H9 (cell line): ENCODE measurements at regions not wholly inside any gene's neighbourhood (a gene's known extent, or its start where the extent isn't known, plus 50 kb on each side); places are given as distances from the start of the nearest gene placed in this dataset.

Experiments used
- DNase-seq: peaks from one replicate; pipeline ENCODE4 v3.0.0-alpha.2; 2017
- H2AFZ ChIP-seq: one replicate; pipeline ENCODE4 v1.6.1; 2013; ENCODE audit warnings: mild to moderate bottlenecking, low read length, control low read depth, moderate library complexity
- H2AK5ac ChIP-seq: 2 replicates; pipeline ENCODE4 v1.6.1; 2013; ENCODE audit warnings: low read length, control low read depth, mixed read lengths; ENCODE audit not compliant: insufficient read length
- H2BK120ac ChIP-seq: one replicate; pipeline ENCODE4 v1.6.1; 2013; ENCODE audit warnings: low read depth, mild to moderate bottlenecking, low read length, control low read depth, inconsistent platforms; ENCODE audit not compliant: poor library complexity, severe bottlenecking
- H2BK12ac ChIP-seq: 2 replicates; pipeline ENCODE4 v1.6.1; 2013; ENCODE audit warnings: low read length, control low read depth, mixed read lengths, low read depth; ENCODE audit not compliant: insufficient read length
- H2BK15ac ChIP-seq: 2 replicates; pipeline ENCODE4 v1.6.1; 2013; ENCODE audit warnings: low read depth, low read length, control low read depth
- H2BK20ac ChIP-seq: one replicate; pipeline ENCODE4 v1.6.1; 2013; ENCODE audit warnings: low read depth, mild to moderate bottlenecking, low read length, control low read depth, inconsistent platforms; ENCODE audit not compliant: poor library complexity, severe bottlenecking
- H2BK5ac ChIP-seq: 2 replicates; pipeline ENCODE4 v1.6.1; 2013; ENCODE audit warnings: low read length, control low read depth, mixed read lengths; ENCODE audit not compliant: insufficient read length
- H3K14ac ChIP-seq: 2 replicates; pipeline ENCODE4 v1.6.1; 2013; ENCODE audit warnings: low read length, control low read depth; ENCODE audit not compliant: insufficient read depth
- H3K18ac ChIP-seq: 2 replicates; pipeline ENCODE4 v1.6.1; 2013; ENCODE audit warnings: low read depth, mild to moderate bottlenecking, mixed read lengths, low read length, control low read depth; ENCODE audit not compliant: insufficient read length
- H3K23ac ChIP-seq: 2 replicates; pipeline ENCODE4 v1.6.1; 2013; ENCODE audit warnings: low read length, control low read depth, mixed read lengths, low read depth; ENCODE audit not compliant: insufficient read length
- H3K23me2 ChIP-seq: 2 replicates; pipeline ENCODE4 v1.6.1; 2013; ENCODE audit warnings: low read depth, mild to moderate bottlenecking, mixed read lengths, low read length, control low read depth; ENCODE audit not compliant: insufficient read length, poor library complexity, severe bottlenecking
- H3K27ac ChIP-seq: 2 replicates; pipeline ENCODE4 v1.5.1; 2013; ENCODE audit warnings: low read length, control low read depth, mixed read lengths, low read depth; ENCODE audit not compliant: insufficient read length
- H3K27me3 ChIP-seq: 2 replicates; pipeline ENCODE4 v1.6.1; 2013; ENCODE audit warnings: low read length, control low read depth, inconsistent platforms; ENCODE audit not compliant: insufficient read depth
- H3K4ac ChIP-seq: 2 replicates; pipeline ENCODE4 v1.6.1; 2013; ENCODE audit warnings: low read depth, mild to moderate bottlenecking, control low read depth, inconsistent platforms, low read length, moderate library complexity
- H3K4me1 ChIP-seq: 2 replicates; pipeline ENCODE4 v1.6.1; 2013; ENCODE audit warnings: low read length, control low read depth, inconsistent platforms; ENCODE audit not compliant: insufficient read depth
- H3K4me2 ChIP-seq: 2 replicates; pipeline ENCODE4 v1.6.1; 2013; ENCODE audit warnings: low read length, control low read depth, mixed read lengths; ENCODE audit not compliant: insufficient read length, insufficient read depth
- H3K56ac ChIP-seq: 2 replicates; pipeline ENCODE4 v1.6.1; 2013; ENCODE audit warnings: low read depth, mild to moderate bottlenecking, mixed read lengths, low read length, control low read depth; ENCODE audit not compliant: insufficient read length
- H3K79me1 ChIP-seq: 2 replicates; pipeline ENCODE4 v1.6.1; 2013; ENCODE audit warnings: low read depth, mild to moderate bottlenecking, moderate library complexity, low read length, control low read depth, inconsistent platforms; ENCODE audit not compliant: insufficient read depth, poor library complexity, severe bottlenecking
- H3K79me2 ChIP-seq: 2 replicates; pipeline ENCODE4 v1.6.1; 2013; ENCODE audit warnings: low read length, control low read depth, inconsistent platforms; ENCODE audit not compliant: insufficient read depth
- H3K9ac ChIP-seq: 2 replicates; pipeline ENCODE4 v1.6.1; 2013; ENCODE audit warnings: low read length, control low read depth, mixed read lengths; ENCODE audit not compliant: insufficient read length; ENCODE audit errors: extremely low read depth
- H3K9me3 ChIP-seq: one replicate; pipeline ENCODE4 v1.6.1; 2013; ENCODE audit warnings: low read depth, low read length, inconsistent platforms; ENCODE audit not compliant: control insufficient read depth
- H3T11ph ChIP-seq: one replicate; pipeline ENCODE4 v1.6.1; 2013; ENCODE audit warnings: mild to moderate bottlenecking, low read length, control low read depth, inconsistent platforms
- H4K20me1 ChIP-seq: one replicate; pipeline ENCODE4 v1.6.1; 2013; ENCODE audit not compliant: control insufficient read depth, insufficient read length, insufficient read depth
- H4K5ac ChIP-seq: 2 replicates; pipeline ENCODE4 v1.6.1; 2013; ENCODE audit warnings: low read depth, mild to moderate bottlenecking, mixed read lengths, low read length, control low read depth; ENCODE audit not compliant: insufficient read length
- H4K8ac ChIP-seq: replicated peaks from 2 replicates; pipeline ENCODE4 v1.6.1; 2013; ENCODE audit warnings: low read length, control low read depth, mixed read lengths, low read depth; ENCODE audit not compliant: insufficient read length
- H4K91ac ChIP-seq: 2 replicates; pipeline ENCODE4 v1.6.1; 2013; ENCODE audit warnings: low read depth, mild to moderate bottlenecking, moderate library complexity, mixed read lengths, low read length, control low read depth; ENCODE audit not compliant: insufficient read length
- H3K27ac Mint-ChIP-seq, 3 experiments: 2 replicates in 2 of 3; 3 replicates in 1 of 3; pipeline ENCODE4 v1.8.0; 2020 to 2021; ENCODE audit warnings: mixed read lengths in 3 of 3, mild to moderate bottlenecking in 1 of 3, moderate library complexity in 1 of 3
- H3K27me3 Mint-ChIP-seq: 2 replicates; pipeline ENCODE4 v1.8.0; 2021; ENCODE audit warnings: low read depth, mild to moderate bottlenecking, moderate library complexity, mixed read lengths
- H3K36me3 Mint-ChIP-seq, 3 experiments: 2 replicates in 2 of 3; 3 replicates in 1 of 3; pipeline ENCODE4 v1.8.0; 2020 to 2021; ENCODE audit warnings: low read depth in 3 of 3, mixed read lengths in 3 of 3; ENCODE audit not compliant: insufficient read depth in 1 of 3
- H3K4me1 Mint-ChIP-seq, 2 experiments: 2 replicates each; pipeline ENCODE4 v1.8.0; 2020; ENCODE audit warnings: mixed read lengths in 2 of 2
- H3K4me3 Mint-ChIP-seq, 2 experiments: 2 replicates in 1 of 2; 3 replicates in 1 of 2; pipeline ENCODE4 v1.8.0; 2020 to 2021; ENCODE audit warnings: mild to moderate bottlenecking in 2 of 2, mixed read lengths in 2 of 2, moderate library complexity in 1 of 2
- H3K9me3 Mint-ChIP-seq, 2 experiments: 2 replicates in 1 of 2; 3 replicates in 1 of 2; pipeline ENCODE4 v1.8.0; 2020; ENCODE audit warnings: mild to moderate bottlenecking in 2 of 2, mixed read lengths in 2 of 2, moderate library complexity in 1 of 2
- WGBS: extraction: QIAGEN DNeasy Blood & Tissue Kit; methylation state at CpG from one replicate; pipeline ENCODE4 v1.1.7; 2013; ENCODE audit warnings: missing lambda C conversion rate, low lambda C conversion rate, mixed read lengths; ENCODE audit not compliant: insufficient read length; ENCODE audit errors: extremely low coverage; 5-methylcytosine and 5-hydroxymethylcytosine counted together
- TF ChIP-seq, protein P1 (sequence below): fragments of 200-600 bp; sonication (generic); conservative IDR thresholded peaks from 3 replicates; pipeline ENCODE4 v1.8.0; 2021; ENCODE audit warnings: antibody characterized with exemption, mild to moderate bottlenecking

- Histone ChIP-seq H2BK20ac (no peak overlapping the region), H2AK5ac (no peak overlapping the region), H3K4ac (no peak overlapping the region), H2BK12ac (no peak overlapping the region), H3K79me2 (no peaks in the 10 kb centered on the region), H3K27me3 (no peaks in the 10 kb centered on the region), H3K14ac (no peak overlapping the region), H3K9me3 (no peaks in the 10 kb centered on the region), H3K27ac (no peak overlapping the region), H3K4me2 (no peak overlapping the region), H2AFZ (no peak overlapping the region), H3T11ph (no peak overlapping the region), H3K56ac (no peak overlapping the region), H2BK120ac (no peak overlapping the region), H3K9ac (no peak overlapping the region), H4K20me1 (no peaks in the 10 kb centered on the region), H3K79me1 (no peaks in the 10 kb centered on the region), H2BK5ac (no peak overlapping the region), H2BK15ac (no peak overlapping the region), H4K5ac (no peak overlapping the region), H3K23ac (no peak overlapping the region), H3K4me1 (no peaks in the 10 kb centered on the region), H4K8ac (no peak overlapping the region), H4K91ac (no peak overlapping the region), H3K18ac (no peak overlapping the region), H3K23me2 (no peaks in the 10 kb centered on the region)
- Mint-ChIP-seq H3K36me3 (no peaks in the 10 kb centered on the region; a peak in 1 of 7 replicates), H3K4me1 (no peaks in the 10 kb centered on the region), H3K9me3 (peaks cover 0 to 5% of the 10 kb centered on the region in 2 experiments; a peak in 3 of 5 replicates), H3K4me3 (no peak overlapping the region), H3K27ac (no peak overlapping the region), H3K27me3 (no peaks in the 10 kb centered on the region)
- TF ChIP-seq, protein P1, sequence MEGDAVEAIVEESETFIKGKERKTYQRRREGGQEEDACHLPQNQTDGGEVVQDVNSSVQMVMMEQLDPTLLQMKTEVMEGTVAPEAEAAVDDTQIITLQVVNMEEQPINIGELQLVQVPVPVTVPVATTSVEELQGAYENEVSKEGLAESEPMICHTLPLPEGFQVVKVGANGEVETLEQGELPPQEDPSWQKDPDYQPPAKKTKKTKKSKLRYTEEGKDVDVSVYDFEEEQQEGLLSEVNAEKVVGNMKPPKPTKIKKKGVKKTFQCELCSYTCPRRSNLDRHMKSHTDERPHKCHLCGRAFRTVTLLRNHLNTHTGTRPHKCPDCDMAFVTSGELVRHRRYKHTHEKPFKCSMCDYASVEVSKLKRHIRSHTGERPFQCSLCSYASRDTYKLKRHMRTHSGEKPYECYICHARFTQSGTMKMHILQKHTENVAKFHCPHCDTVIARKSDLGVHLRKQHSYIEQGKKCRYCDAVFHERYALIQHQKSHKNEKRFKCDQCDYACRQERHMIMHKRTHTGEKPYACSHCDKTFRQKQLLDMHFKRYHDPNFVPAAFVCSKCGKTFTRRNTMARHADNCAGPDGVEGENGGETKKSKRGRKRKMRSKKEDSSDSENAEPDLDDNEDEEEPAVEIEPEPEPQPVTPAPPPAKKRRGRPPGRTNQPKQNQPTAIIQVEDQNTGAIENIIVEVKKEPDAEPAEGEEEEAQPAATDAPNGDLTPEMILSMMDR: no peak
- DNase-seq: no peak
- WGBS: no CpG with 5 or more reads among the region's 3 CpGs
These were observed 551.2 kb upstream of the CA10 start for GRCh38 chr17:52709724-52710123.
